Activated naive CD4-positive, alpha-beta T cell (primary cell): ENCODE measurements at regions not wholly inside any gene's neighbourhood (a gene's known extent, or its start where the extent isn't known, plus 50 kb on each side); places are given as distances from the start of the nearest gene placed in this dataset.

Experiments
- DNase-seq, 4 experiments: peaks; one replicate each; lab custom pipeline; 2025; lab: John Stamatoyannopoulos, UW

DNA sequence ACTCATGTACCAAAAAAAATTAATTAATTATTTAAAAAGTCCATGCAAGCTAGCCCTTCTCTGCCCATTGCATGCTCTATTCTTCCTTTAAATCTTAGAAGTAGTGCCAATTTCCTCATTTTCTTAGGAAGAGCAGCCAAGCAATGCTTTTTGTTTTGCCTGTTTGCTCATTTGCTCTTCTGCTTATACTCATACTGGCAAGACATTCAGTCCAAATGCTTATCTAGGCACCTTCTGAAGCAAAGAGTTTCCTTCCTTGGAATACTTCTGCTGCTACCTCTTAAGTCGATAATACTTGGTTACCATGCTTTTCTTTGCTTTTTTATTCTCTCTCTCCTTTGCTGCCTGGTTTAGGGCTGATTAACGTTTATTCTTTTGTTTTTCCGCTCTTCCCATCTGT is 1318.3 kb downstream of the AACS start:
- no peak for DNase-seq

- no peak for DNase-seq
These were observed 1318.9 kb downstream of the AACS start for GRCh38 chr12:126384026-126384564.

GRCh38 chr12:126385785-126386184 is 1320.5 kb downstream of the AACS start:
- no peak for DNase-seq

DNA sequence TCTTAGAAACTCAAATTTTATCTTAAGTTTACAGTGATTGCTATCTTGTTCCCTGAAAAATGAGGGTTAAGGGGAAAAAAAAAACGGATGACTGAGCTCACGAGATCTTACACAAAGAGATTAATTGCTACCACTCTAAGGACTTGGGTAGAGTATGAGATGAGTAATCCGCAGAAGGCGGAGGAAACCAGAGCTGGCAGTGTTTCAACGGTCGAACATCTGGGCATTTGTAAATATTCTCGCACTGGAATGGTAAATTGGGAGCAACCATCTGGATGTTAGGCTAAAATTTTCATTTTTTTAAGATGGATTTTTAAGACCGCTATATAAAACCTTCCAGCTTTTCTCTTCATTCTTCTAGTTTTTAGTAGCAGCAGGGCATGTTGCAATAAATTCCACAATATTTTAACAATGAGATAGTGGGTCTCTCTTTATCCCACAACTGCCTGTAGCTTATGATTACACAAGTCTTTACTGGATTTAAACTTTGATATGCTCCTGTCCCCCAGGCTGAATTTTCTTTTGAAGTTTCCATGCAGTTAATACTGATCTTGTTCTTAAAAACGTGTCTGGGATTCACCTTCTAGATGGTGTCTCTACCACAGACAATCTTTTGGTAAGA is 1324.1 kb downstream of the AACS start:
- no peak for DNase-seq

GRCh38 chr12:126389961-126390360 is 1324.7 kb downstream of the AACS start:
- no peak for DNase-seq

- DNase-seq: no peak
These were observed 1325.8 kb downstream of the AACS start for GRCh38 chr12:126390969-126391566.

DNA sequence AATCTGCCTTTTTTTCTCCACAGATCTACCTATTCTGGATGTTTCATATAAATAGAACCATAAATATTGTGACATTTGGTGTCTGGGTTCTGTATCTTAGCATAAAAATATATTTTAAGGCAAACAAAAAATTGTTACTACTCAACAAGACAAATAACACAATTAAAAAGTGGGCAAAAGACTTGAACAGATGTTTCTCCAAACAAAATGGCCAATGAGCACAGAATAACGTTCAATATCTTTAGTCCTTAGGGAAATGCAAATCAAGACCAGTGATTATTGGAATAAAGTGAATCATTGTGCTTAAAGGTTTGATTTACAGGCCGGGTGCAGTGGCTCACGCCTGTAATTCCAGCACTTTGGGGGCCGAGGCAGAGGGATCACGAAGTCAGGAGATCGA is 1331.3 kb downstream of the AACS start:
- no peak for DNase-seq

DNA sequence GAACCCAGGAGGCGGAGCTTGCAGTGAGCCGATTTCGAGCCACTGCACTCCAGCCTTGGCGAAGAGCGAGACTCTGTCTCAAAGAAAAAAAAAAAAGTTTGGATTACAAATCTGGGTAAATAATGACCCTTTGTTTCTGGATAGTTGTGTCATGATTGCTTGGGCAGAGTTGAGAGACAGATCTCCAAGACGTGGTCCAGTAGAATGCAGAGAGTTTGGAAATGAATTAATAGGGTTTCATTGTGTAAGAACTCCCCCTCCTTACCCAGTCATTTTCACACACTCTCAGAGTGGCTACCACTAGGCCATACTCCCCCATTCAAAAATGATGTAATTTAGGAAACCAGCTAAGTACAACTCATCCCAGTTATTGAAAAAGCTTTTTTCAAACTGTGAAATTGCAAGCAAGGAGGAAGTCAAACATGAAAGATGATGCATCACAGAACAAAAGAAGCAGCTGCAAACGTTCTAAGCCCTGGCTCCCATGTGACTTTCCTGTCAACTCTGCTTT is 1331.9 kb downstream of the AACS start:
- DNase-seq: no peak

DNA sequence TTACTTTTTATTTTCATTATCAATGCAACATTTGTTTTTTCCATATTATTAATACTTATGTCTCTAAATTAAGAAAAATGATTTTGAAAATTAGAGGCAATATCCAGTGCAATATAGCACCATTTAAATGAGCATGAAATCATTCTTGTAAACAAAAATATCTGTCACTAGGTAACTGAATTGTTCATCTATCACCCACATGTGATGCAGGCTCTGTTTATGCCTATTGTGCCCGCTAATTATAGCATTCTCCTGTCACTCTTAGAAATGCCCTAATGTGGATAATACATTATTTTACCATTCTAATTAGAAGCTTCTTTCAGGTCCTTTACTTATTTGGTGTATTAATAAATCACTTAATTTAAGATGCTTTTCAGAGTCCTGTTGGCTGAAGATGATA is 1332.4 kb downstream of the AACS start:
- no peak for DNase-seq

DNA sequence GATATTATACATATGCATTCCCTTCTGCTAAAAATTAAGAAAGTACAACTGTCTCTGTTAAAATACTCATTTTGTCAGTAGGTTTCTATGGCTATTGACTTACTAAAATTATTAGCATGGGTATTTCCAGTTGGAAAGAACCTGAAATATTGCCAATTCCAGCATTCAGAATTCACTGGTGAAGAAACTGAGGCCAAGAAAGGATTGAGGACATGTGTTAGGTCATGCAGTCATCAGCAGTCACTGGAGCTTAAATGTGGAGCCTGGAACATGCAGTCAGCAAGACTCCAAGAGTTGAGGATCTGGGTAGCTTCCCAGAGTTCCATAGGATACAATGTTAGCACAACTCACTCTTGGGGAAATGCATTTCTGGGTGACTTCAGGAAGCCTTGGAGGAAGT is 1335.6 kb downstream of the AACS start:
- no peak for DNase-seq

- DNase-seq: no peak
These were observed 1339.2 kb downstream of the AACS start for GRCh38 chr12:126404293-126404881.

DNA sequence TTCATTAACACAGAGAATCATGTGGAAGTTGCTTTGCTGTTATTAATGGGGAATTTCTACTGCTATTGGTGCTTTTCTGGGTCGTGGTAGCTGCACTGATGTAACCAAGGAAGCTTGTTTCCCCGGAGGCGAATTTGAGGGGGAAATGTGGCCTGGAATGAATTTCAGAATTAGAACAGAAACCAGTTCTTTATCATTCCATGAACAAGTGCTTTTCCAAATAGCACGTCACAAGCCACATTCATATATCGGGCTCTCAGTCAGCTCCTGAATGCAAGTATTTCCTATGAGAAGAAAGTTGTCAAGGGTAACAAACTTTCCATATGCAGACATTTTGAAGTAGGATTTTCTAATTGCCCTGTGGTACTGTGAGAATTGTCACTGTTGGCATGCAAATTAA is 1353.2 kb downstream of the AACS start:
- DNase-seq: no peak

DNA sequence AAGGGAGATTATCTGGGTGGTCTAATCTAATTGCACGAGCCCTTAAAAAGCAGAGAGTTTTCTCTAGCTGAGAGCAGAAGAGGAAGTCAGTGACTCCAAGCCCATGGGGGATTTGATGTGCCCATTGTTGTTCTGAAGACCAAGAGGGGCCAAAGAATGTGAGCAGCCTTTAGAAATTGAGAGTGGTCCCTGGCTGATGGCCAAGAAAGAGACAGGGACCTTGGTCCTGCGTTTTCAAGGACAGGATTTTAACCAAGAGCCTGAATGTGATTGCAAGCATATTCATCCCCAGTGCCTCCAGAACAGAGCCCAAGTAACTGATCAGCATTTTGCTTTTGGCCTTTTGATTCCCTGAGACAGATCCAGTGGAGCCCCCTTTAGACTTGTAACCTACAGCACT is 1353.9 kb downstream of the AACS start:
- no peak for DNase-seq

- DNase-seq: no peak
These were observed 1359.5 kb downstream of the AACS start for GRCh38 chr12:126424696-126425095.

GRCh38 chr12:126425264-126425663 is 1360.0 kb downstream of the AACS start:
- DNase-seq: no peak

DNA sequence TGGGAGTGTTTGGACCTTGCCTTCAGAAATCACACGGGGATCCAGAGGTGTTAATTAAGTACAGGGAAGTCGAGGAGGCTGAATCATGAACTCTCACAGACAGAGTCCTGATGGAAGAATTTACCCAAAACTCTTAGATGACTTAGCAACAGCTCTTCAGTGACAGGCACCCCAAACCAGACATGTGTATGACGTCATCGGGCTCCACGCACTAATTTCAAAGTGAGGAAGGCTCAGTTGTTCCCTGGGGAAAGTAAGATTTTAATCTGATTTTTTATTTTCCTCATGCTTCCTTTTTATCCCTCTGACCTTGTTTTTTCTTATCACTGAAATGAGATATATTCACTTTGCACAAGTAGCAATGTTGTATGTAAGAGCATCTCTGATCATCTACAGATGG is 1363.5 kb downstream of the AACS start:
- no peak for DNase-seq

DNA sequence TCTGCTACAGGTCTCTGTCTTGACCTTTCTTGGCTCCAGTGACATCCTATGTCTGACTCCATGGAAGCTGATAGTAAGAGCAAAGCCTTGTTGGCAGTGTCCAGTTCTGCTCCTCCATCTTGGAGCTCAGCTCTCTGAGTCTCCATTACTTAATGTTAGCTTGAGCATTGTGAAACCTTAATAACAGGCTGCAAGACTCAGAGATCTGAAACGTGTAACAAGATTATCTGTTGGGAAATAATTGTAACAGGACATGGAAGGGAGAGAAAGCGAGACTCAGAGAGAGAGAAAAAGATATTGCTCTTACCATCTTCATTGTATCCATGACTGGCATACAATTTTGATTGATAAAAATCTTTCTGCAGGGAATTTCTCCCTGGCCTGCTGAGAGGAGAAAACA is 1365.7 kb downstream of the AACS start:
- no peak for DNase-seq

GRCh38 chr12:126431767-126432166 is 1366.5 kb downstream of the AACS start:
- no peak for DNase-seq

DNA sequence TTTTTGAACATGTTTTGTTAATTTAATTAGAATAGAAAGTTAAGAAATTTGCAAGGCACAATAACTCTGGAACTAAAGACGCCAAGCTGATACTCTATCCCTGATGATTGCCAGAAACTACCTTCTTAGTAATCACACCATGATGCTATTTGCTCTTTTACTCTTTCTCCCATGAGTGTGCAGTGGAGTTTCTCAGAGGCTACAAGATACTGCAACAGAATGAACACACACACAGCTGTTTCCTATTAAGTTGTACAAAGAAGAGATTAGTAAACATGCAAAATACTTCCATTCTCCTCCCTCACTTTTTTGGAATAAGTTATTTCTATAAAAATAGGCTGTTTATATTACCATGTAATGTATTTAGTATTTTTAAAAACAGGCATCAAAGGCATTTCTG is 1367.5 kb downstream of the AACS start:
- no peak for DNase-seq

- DNase-seq: no peak
These were observed 1369.3 kb downstream of the AACS start for GRCh38 chr12:126434412-126434985.

GRCh38 chr12:126436041-126436440 is 1370.8 kb downstream of the AACS start:
- DNase-seq: no peak

GRCh38 chr12:126437934-126438333 is 1372.7 kb downstream of the AACS start:
- DNase-seq: no peak

- no peak for DNase-seq
These were observed 1378.7 kb downstream of the AACS start for GRCh38 chr12:126443977-126444376.
